SK-N-SH (cell line): ENCODE measurements at regions not wholly inside any gene's neighbourhood (a gene's known extent, or its start where the extent isn't known, plus 50 kb on each side); places are given as distances from the start of the nearest gene placed in this dataset.

Experiments
- CTCF ChIA-PET: fragments of 300-600, 350-600 bp; formaldehyde crosslinking; extraction: SDS; loops from one replicate; lab custom pipeline; 2021; lab: Yijun Ruan, JAX
- POLR2A ChIA-PET: fragments of 350-600 bp; sonication (Branson Sonifier 250); formaldehyde crosslinking; extraction: SDS; loops from one replicate; lab custom pipeline; 2020; ENCODE audit warnings: antibody characterized with exemption, inconsistent platforms; lab: Yijun Ruan, JAX
- DNase-seq: peaks from one replicate; pipeline ENCODE4 v3.0.0; 2012
- H2AFZ ChIP-seq: fragments of 200-600 bp; sonication (generic); 2 replicates; pipeline ENCODE4 v1.8.1; 2016; ENCODE audit warnings: antibody characterized with exemption, mild to moderate bottlenecking, low read depth
- H3F3A ChIP-seq: fragments of 200-600 bp; sonication (generic); replicated peaks from 2 replicates; pipeline ENCODE3; 2016; ENCODE audit warnings: antibody characterized with exemption, mild to moderate bottlenecking; ENCODE audit not compliant: insufficient read depth
- H3K27ac ChIP-seq, 2 experiments: fragments of 200-500 bp in 1 of 2; fragments of 200-600 bp in 1 of 2; sonication (Bioruptor generic) in 1 of 2; sonication (generic), shearing (Covaris generic) in 1 of 2; 2 replicates each; pipeline versions ENCODE4 v1.5.1 to v1.6.1; 2014 to 2016; ENCODE audit warnings: low read depth in 2 of 2, inconsistent platforms in 1 of 2, low read length in 1 of 2, mild to moderate bottlenecking in 1 of 2, mixed read lengths in 1 of 2
- H3K27me3 ChIP-seq: fragments of 200-600 bp; sonication (generic), shearing (Covaris generic); 2 replicates; pipeline ENCODE4 v1.6.1; 2016; ENCODE audit warnings: mixed run types; ENCODE audit not compliant: insufficient read depth
- H3K36me3 ChIP-seq, 2 experiments: fragments of 200-500 bp in 1 of 2; fragments of 200-600 bp in 1 of 2; sonication (Bioruptor generic) in 1 of 2; sonication (generic) in 1 of 2; replicated peaks in 1 of 2; 2 replicates each; pipeline versions ENCODE3 to v1.5.1; 2014 to 2016; ENCODE audit warnings: low read length in 1 of 2, mild to moderate bottlenecking in 1 of 2; ENCODE audit not compliant: insufficient read depth in 2 of 2, control insufficient read depth in 1 of 2
- H3K4me1 ChIP-seq, 2 experiments: fragments of 200-500 bp in 1 of 2; fragments of 200-600 bp in 1 of 2; sonication (Bioruptor generic) in 1 of 2; sonication (generic), shearing (Covaris generic) in 1 of 2; 2 replicates each; pipeline versions ENCODE4 v1.5.1 to v1.6.1; 2014 to 2016; ENCODE audit warnings: low read depth in 1 of 2, low read length in 1 of 2, mixed run types in 1 of 2; ENCODE audit not compliant: insufficient read depth in 2 of 2, control insufficient read depth in 1 of 2
- H3K4me2 ChIP-seq: fragments of 200-600 bp; sonication (generic), shearing (Covaris generic); 2 replicates; pipeline ENCODE4 v1.6.1; 2017; ENCODE audit warnings: mixed run types
- H3K4me3 ChIP-seq, 2 experiments: fragments of 200-500 bp in 1 of 2; fragments of 200-600 bp in 1 of 2; sonication (Bioruptor generic) in 1 of 2; sonication (generic), shearing (Covaris generic) in 1 of 2; 2 replicates each; pipeline versions ENCODE4 v1.5.1 to v1.8.1; 2014 to 2016; ENCODE audit warnings: low read depth in 2 of 2, inconsistent platforms in 1 of 2, low read length in 1 of 2, mild to moderate bottlenecking in 1 of 2, mixed read lengths in 1 of 2, moderate library complexity in 1 of 2
- H3K79me2 ChIP-seq: fragments of 200-600 bp; sonication (generic); 2 replicates; pipeline ENCODE4 v1.8.1; 2017; ENCODE audit warnings: mild to moderate bottlenecking; ENCODE audit not compliant: insufficient read depth
- H3K9ac ChIP-seq: fragments of 200-600 bp; sonication (generic); 2 replicates; pipeline ENCODE4 v1.6.1; 2017; ENCODE audit warnings: mixed run types
- H3K9me2 ChIP-seq: fragments of 200-600 bp; sonication (generic); 2 replicates; pipeline ENCODE4 v1.6.1; 2017; ENCODE audit warnings: mixed run types
- H3K9me3 ChIP-seq: fragments of 200-600 bp; sonication (generic); 2 replicates; pipeline ENCODE4 v1.6.1; 2017; ENCODE audit warnings: mixed run types, mild to moderate bottlenecking, moderate library complexity
- H4K20me1 ChIP-seq: fragments of 200-600 bp; sonication (generic); 2 replicates; pipeline ENCODE4 v1.6.1; 2017; ENCODE audit warnings: mild to moderate bottlenecking, mixed run types; ENCODE audit not compliant: insufficient read depth
- CHD2 ChIP-seq: fragments of 150-350 bp; IDR thresholded peaks from 2 replicates; pipeline ENCODE4 v1.6.1; 2018; ENCODE audit warnings: low read length; ENCODE audit not compliant: partially characterized antibody
- EP300 ChIP-seq, 2 experiments: IDR thresholded peaks; 2 replicates each; pipeline versions ENCODE4 v1.4.0 to v1.6.1; 2012; ENCODE audit warnings: borderline replicate concordance in 1 of 2, low read depth in 1 of 2, low read length in 1 of 2
- FOXJ3 ChIP-seq: sonication (generic); formaldehyde crosslinking; IDR thresholded peaks from 2 replicates; pipeline ENCODE4 v1.5.1; 2020; ENCODE audit warnings: mild to moderate bottlenecking, missing genetic modification reagents
- GABPA ChIP-seq: IDR thresholded peaks from 2 replicates; pipeline ENCODE4 v1.4.0; 2012; ENCODE audit warnings: low read depth, mild to moderate bottlenecking
- GATA2 ChIP-seq: sonication (generic); formaldehyde crosslinking; IDR thresholded peaks from 2 replicates; pipeline ENCODE4 v1.5.0; 2020; ENCODE audit warnings: mild to moderate bottlenecking, missing genetic modification reagents
- JUND ChIP-seq: IDR thresholded peaks from 2 replicates; pipeline ENCODE4 v1.4.0; 2012
- MEF2A ChIP-seq: IDR thresholded peaks from 2 replicates; pipeline ENCODE4 v1.4.0; 2012; ENCODE audit warnings: low read depth, borderline replicate concordance
- NRF1 ChIP-seq: IDR thresholded peaks from 2 replicates; pipeline ENCODE4 v1.6.1; 2012; ENCODE audit warnings: low read depth, mild to moderate bottlenecking, low read length
- POLR2AphosphoS5 ChIP-seq: IDR thresholded peaks from 2 replicates; pipeline ENCODE4 v1.6.1; 2012; ENCODE audit warnings: low read depth, low read length
- RAD21 ChIP-seq: IDR thresholded peaks from 2 replicates; pipeline ENCODE4 v1.6.1; 2012; ENCODE audit warnings: mild to moderate bottlenecking, low read length
- SMC3 ChIP-seq: IDR thresholded peaks from 2 replicates; pipeline ENCODE4 v1.6.1; 2012; ENCODE audit warnings: low read depth, low read length, improper control_type of control experiment
- TAF1 ChIP-seq: IDR thresholded peaks from 2 replicates; pipeline ENCODE4 v1.6.1; 2012; ENCODE audit warnings: low read depth, mild to moderate bottlenecking, low read length, moderate library complexity, borderline replicate concordance
- TCF12 ChIP-seq: IDR thresholded peaks from 2 replicates; pipeline ENCODE4 v1.4.0; 2012
- TEAD4 ChIP-seq: IDR thresholded peaks from 2 replicates; pipeline ENCODE4 v1.4.0; 2012; ENCODE audit warnings: mild to moderate bottlenecking, borderline replicate concordance; ENCODE audit not compliant: insufficient read depth
- WGBS: methylation state at CpG from one replicate; pipeline ENCODE4 v1.1.6; 2017; ENCODE audit warnings: low lambda C conversion rate; 5-methylcytosine and 5-hydroxymethylcytosine counted together
- TF ChIP-seq, protein P1 (sequence below): fragments of 200-600 bp; sonication (generic); IDR thresholded peaks from 2 replicates; pipeline ENCODE4 v1.6.1; 2017; ENCODE audit warnings: antibody characterized with exemption, mild to moderate bottlenecking, moderate library complexity
- TF ChIP-seq, protein P2 (sequence below): IDR thresholded peaks from 2 replicates; pipeline ENCODE4 v1.4.0; 2012; ENCODE audit warnings: low read depth
- TF ChIP-seq, protein P3 (sequence below): IDR thresholded peaks from 2 replicates; pipeline ENCODE4 v1.6.1; 2012; ENCODE audit warnings: mild to moderate bottlenecking, low read depth, low read length, moderate library complexity
- TF ChIP-seq, protein P4 (sequence below): IDR thresholded peaks from 2 replicates; pipeline ENCODE4 v1.4.0; 2012; ENCODE audit warnings: low read depth, borderline replicate concordance

DNA sequence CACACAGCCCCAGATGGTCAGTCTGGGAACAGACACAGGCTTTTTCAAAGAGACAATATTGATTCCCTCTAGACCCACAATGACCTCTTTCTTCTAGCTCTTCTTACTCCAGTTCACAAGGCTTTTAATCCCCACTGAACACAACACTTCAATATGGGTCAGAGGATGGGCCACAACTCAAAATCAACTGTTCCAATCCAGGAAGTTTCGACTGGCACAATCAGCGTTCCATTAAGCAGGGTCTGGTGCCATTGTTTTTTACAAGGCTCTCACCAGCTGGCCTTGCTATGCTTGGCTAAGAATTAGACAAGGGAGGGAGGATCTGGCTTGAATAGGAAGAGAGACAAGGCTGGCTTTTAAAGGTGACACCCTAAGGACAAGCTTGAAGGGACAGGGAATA is 199.4 kb upstream of the SLC24A2 start:
- Histone ChIP-seq H3K27me3 (no peaks in the 10 kb centered on the region), H3K4me1 (0 out of 4 replicates have a peak, but pooled peaks cover 0 to 4% of the 10 kb centered on the region in 2 experiments), H3K79me2 (no peaks in the 10 kb centered on the region), H3K9ac (no peak overlapping the region), H4K20me1 (no peaks in the 10 kb centered on the region), H3K36me3 (no peaks in the 10 kb centered on the region), H3K4me3 (no peak overlapping the region), H3K4me2 (no peak overlapping the region), H2AFZ (no peak overlapping the region), H3K9me2 (no peaks in the 10 kb centered on the region), H3F3A (no peaks in the 10 kb centered on the region), H3K27ac (no peak overlapping the region), H3K9me3 (no peaks in the 10 kb centered on the region)
- CTCF ChIA-PET, result interaction anchor here (0.6 to 0.9 kb wide), 2 partner anchors 16 to 228 kb away, joined by 3 read pairs; no protein-coding TSS in a partner anchor
- 60% methylated on average over 2 of the region's 2 CpGs for WGBS
- POLR2A ChIA-PET, result no interaction called here
- DNase-seq, result no peak
- no peak for TF ChIP-seq SMC3
- TF ChIP-seq, protein P1, sequence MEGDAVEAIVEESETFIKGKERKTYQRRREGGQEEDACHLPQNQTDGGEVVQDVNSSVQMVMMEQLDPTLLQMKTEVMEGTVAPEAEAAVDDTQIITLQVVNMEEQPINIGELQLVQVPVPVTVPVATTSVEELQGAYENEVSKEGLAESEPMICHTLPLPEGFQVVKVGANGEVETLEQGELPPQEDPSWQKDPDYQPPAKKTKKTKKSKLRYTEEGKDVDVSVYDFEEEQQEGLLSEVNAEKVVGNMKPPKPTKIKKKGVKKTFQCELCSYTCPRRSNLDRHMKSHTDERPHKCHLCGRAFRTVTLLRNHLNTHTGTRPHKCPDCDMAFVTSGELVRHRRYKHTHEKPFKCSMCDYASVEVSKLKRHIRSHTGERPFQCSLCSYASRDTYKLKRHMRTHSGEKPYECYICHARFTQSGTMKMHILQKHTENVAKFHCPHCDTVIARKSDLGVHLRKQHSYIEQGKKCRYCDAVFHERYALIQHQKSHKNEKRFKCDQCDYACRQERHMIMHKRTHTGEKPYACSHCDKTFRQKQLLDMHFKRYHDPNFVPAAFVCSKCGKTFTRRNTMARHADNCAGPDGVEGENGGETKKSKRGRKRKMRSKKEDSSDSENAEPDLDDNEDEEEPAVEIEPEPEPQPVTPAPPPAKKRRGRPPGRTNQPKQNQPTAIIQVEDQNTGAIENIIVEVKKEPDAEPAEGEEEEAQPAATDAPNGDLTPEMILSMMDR, result no peak
- TF ChIP-seq NRF1, result no peak
- TF ChIP-seq, protein P2, sequence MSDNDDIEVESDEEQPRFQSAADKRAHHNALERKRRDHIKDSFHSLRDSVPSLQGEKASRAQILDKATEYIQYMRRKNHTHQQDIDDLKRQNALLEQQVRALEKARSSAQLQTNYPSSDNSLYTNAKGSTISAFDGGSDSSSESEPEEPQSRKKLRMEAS, result no peak
- TF ChIP-seq FOXJ3 (CRISPR knock-in tag), result no peak
- TF ChIP-seq POLR2AphosphoS5, result no peak
- TF ChIP-seq CHD2, result no peak
- TF ChIP-seq JUND, result no peak
- TF ChIP-seq, protein P3, sequence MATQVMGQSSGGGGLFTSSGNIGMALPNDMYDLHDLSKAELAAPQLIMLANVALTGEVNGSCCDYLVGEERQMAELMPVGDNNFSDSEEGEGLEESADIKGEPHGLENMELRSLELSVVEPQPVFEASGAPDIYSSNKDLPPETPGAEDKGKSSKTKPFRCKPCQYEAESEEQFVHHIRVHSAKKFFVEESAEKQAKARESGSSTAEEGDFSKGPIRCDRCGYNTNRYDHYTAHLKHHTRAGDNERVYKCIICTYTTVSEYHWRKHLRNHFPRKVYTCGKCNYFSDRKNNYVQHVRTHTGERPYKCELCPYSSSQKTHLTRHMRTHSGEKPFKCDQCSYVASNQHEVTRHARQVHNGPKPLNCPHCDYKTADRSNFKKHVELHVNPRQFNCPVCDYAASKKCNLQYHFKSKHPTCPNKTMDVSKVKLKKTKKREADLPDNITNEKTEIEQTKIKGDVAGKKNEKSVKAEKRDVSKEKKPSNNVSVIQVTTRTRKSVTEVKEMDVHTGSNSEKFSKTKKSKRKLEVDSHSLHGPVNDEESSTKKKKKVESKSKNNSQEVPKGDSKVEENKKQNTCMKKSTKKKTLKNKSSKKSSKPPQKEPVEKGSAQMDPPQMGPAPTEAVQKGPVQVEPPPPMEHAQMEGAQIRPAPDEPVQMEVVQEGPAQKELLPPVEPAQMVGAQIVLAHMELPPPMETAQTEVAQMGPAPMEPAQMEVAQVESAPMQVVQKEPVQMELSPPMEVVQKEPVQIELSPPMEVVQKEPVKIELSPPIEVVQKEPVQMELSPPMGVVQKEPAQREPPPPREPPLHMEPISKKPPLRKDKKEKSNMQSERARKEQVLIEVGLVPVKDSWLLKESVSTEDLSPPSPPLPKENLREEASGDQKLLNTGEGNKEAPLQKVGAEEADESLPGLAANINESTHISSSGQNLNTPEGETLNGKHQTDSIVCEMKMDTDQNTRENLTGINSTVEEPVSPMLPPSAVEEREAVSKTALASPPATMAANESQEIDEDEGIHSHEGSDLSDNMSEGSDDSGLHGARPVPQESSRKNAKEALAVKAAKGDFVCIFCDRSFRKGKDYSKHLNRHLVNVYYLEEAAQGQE, result no peak
- TF ChIP-seq GABPA, result no peak
- no peak for TF ChIP-seq MEF2A
- TF ChIP-seq RAD21, result no peak
- no peak for TF ChIP-seq TAF1
- no peak for TF ChIP-seq TCF12
- no peak for TF ChIP-seq EP300 (IDR thresholded peaks at IDR 0.05; ENCODE audit: borderline replicate concordance in 1 of 2, low read depth in 1 of 2, low read length in 1 of 2)
- no peak for TF ChIP-seq TEAD4
- TF ChIP-seq, protein P4, sequence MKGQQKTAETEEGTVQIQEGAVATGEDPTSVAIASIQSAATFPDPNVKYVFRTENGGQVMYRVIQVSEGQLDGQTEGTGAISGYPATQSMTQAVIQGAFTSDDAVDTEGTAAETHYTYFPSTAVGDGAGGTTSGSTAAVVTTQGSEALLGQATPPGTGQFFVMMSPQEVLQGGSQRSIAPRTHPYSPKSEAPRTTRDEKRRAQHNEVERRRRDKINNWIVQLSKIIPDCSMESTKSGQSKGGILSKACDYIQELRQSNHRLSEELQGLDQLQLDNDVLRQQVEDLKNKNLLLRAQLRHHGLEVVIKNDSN, result no peak
- TF ChIP-seq GATA2, result no peak
